ENCODE measurements at regions not wholly inside any gene's neighbourhood (a gene's known extent, or its start where the extent isn't known, plus 50 kb on each side); places are given as distances from the start of the nearest gene placed in this dataset.

- RAD21 ChIA-PET (ENCODE audit: unreplicated experiment): no interaction called here
- intact Hi-C loops (cut with micrococcal nuclease; ENCODE audit: unreplicated experiment): no loop called here
- SMC1A ChIA-PET (ENCODE audit: uncharacterized antibody, unreplicated experiment): no interaction called here
- FAIRE-seq: no peak
- Histone ChIP-seq H3K4me1 (ENCODE audit: control insufficient read depth, insufficient read depth, low read length) (no peaks in the 10 kb centered on the region), H3K27ac (ENCODE audit: control insufficient read depth, insufficient read depth) (no peak overlapping the region), H3K27me3 (replicated peaks in 1 of 2; ENCODE audit: control insufficient read depth in 2 of 2, insufficient read depth in 2 of 2, low read length in 1 of 2) (no peaks in the 10 kb centered on the region), H4K20me1 (ENCODE audit: control insufficient read depth, insufficient read depth) (no peaks in the 10 kb centered on the region), H3K36me3 (ENCODE audit: control insufficient read depth in 2 of 2, insufficient read depth in 2 of 2, low read length in 1 of 2) (no peaks in the 10 kb centered on the region), H3K4me2 (ENCODE audit: control insufficient read depth, insufficient read depth) (no peak overlapping the region), H3K79me2 (ENCODE audit: control insufficient read depth, insufficient read depth, low read length) (no peaks in the 10 kb centered on the region), H3K9me3 (replicated peaks; ENCODE audit: control insufficient read depth, insufficient read depth, low read length) (no peaks in the 10 kb centered on the region), H3K4me3 (no peak overlapping the region), H3K9ac (ENCODE audit: control insufficient read depth, insufficient read depth, low read length) (no peak overlapping the region), H2AFZ (ENCODE audit: control insufficient read depth, low read depth, low read length) (no peak overlapping the region)
- BruUV-seq (replicated peaks): no TSS peak
- TF ChIP-seq USF2 (IDR thresholded peaks at IDR 0.05; ENCODE audit: borderline replicate concordance, low read depth, low read length) (no peak), FOS (IDR thresholded peaks at IDR 0.05; ENCODE audit: borderline replicate concordance, extremely low read depth, insufficient read length) (no peak), PAX8 (IDR thresholded peaks at IDR 0.05) (no peak), TCF12 (IDR thresholded peaks at IDR 0.05; ENCODE audit: low read depth, low read length) (no peak), ZBED1 (IDR thresholded peaks at IDR 0.05; ENCODE audit: borderline replicate concordance) (no peak), CREB1 (IDR thresholded peaks at IDR 0.05; ENCODE audit: low read depth) (no peak)
- no peak for ATAC-seq
- CTCF ChIA-PET: interaction anchor here (0.5 kb wide), 1 partner anchor 175 kb away, joined by 3 read pairs; no protein-coding TSS in a partner anchor
- in situ Hi-C loops (cut with MboI): no loop called here
- no peak for DNase-seq (ENCODE audit: low read depth, low spot score)
- WGBS (ENCODE audit: insufficient coverage, insufficient replicate concordance, low lambda C conversion rate, missing lambda C conversion rate): 83% methylated on average over 3 of the region's 3 CpGs
- POLR2A ChIA-PET: no interaction called here
Measured at GRCh38 chr5:41670216-41670615, 159.8 kb upstream of the PLCXD3 start.

DNA sequence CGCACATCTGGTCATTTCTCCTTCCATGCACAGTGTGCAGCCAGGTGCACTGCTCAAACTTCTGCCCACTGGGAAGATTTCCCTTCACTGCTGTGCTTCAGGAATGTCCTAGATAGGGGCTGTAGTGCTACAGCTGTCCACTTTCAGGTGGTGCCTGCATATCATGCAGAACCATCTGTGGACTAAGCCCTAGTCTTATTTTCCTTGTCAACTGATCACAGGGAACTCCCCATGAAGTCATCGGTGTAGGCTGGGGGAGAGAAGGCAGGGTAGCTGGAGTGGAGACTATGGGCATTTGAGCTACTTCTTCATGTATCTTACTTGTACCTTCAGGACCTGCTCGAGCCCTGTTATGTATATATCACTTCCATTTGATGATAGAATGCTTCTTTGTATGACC is 150.9 kb upstream of the PLCXD3 start:
- H3K79me2 ChIP-seq (ENCODE audit: control insufficient read depth, insufficient read depth, low read length): no peaks in the 10 kb centered on the region
- 3% methylated on average over 3 of the region's 3 CpGs for WGBS (ENCODE audit: insufficient coverage, insufficient replicate concordance, low lambda C conversion rate, missing lambda C conversion rate)
- intact Hi-C loops (cut with micrococcal nuclease; ENCODE audit: unreplicated experiment): no loop called here
- TF ChIP-seq RAD51 (IDR thresholded peaks at IDR 0.05) (no peak), KLF5 (IDR thresholded peaks at IDR 0.05; ENCODE audit: partially characterized antibody) (no peak), LARP7 (IDR thresholded peaks at IDR 0.05) (no peak), ZBTB40 (IDR thresholded peaks at IDR 0.05; ENCODE audit: borderline replicate concordance) (no peak), IRF4 (IDR thresholded peaks at IDR 0.05; ENCODE audit: low read depth, low read length) (no peak)
- TF ChIP-seq, protein P1, sequence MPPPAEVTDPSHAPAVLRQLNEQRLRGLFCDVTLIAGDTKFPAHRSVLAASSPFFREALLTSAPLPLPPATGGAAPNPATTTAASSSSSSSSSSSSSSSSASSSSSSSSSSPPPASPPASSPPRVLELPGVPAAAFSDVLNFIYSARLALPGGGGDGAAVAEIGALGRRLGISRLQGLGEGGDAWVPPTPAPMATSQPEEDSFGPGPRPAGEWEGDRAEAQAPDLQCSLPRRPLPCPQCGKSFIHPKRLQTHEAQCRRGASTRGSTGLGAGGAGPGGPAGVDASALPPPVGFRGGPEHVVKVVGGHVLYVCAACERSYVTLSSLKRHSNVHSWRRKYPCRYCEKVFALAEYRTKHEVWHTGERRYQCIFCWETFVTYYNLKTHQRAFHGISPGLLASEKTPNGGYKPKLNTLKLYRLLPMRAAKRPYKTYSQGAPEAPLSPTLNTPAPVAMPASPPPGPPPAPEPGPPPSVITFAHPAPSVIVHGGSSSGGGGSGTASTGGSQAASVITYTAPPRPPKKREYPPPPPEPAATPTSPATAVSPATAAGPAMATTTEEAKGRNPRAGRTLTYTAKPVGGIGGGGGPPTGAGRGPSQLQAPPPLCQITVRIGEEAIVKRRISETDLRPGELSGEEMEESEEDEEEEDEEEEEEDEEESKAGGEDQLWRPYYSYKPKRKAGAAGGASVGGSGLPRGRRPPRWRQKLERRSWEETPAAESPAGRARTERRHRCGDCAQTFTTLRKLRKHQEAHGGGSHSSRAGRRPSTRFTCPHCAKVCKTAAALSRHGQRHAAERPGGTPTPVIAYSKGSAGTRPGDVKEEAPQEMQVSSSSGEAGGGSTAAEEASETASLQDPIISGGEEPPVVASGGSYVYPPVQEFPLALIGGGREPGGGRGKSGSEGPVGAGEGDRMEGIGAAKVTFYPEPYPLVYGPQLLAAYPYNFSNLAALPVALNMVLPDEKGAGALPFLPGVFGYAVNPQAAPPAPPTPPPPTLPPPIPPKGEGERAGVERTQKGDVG (CRISPR knock-in tag; IDR thresholded peaks at IDR 0.05): no peak

More for the DNA sequence above, 150.9 kb upstream of the PLCXD3 start:
- POLR2A ChIA-PET: no interaction called here
- H4K20me1 ChIP-seq (ENCODE audit: control insufficient read depth, insufficient read depth): no peaks in the 10 kb centered on the region
- no peaks in the 10 kb centered on the region for H3K9me3 ChIP-seq (replicated peaks; ENCODE audit: control insufficient read depth, insufficient read depth, low read length)
- no peak overlapping the region for H2AFZ ChIP-seq (ENCODE audit: control insufficient read depth, low read depth, low read length)
- no peak overlapping the region for H3K27ac ChIP-seq (ENCODE audit: control insufficient read depth, insufficient read depth)
- DNase-seq (ENCODE audit: low read depth, low spot score) (no peak), ATAC-seq (no peak), FAIRE-seq (no peak)
- CTCF ChIA-PET: no interaction called here
- RAD21 ChIA-PET (ENCODE audit: unreplicated experiment): no interaction called here
- in situ Hi-C loops (cut with MboI): no loop called here
- BruUV-seq (replicated peaks): no TSS peak
- no peaks in the 10 kb centered on the region for H3K27me3 ChIP-seq (replicated peaks in 1 of 2; ENCODE audit: control insufficient read depth in 2 of 2, insufficient read depth in 2 of 2, low read length in 1 of 2)
- SMC1A ChIA-PET (ENCODE audit: uncharacterized antibody, unreplicated experiment): no interaction called here
- no peaks in the 10 kb centered on the region for H3K4me1 ChIP-seq (ENCODE audit: control insufficient read depth, insufficient read depth, low read length)
- no peak overlapping the region for H3K9ac ChIP-seq (ENCODE audit: control insufficient read depth, insufficient read depth, low read length)
- H3K36me3 ChIP-seq (ENCODE audit: control insufficient read depth in 2 of 2, insufficient read depth in 2 of 2, low read length in 1 of 2): no peaks in the 10 kb centered on the region
- no peak overlapping the region for H3K4me2 ChIP-seq (ENCODE audit: control insufficient read depth, insufficient read depth)
- H3K4me3 ChIP-seq: no peak overlapping the region
